ENCODE measurements at regions not wholly inside any gene's neighbourhood (a gene's known extent, or its start where the extent isn't known, plus 50 kb on each side); places are given as distances from the start of the nearest gene placed in this dataset.
"Not testable (repeated sequence)": the region's sequence is repeated elsewhere in the genome, so short reads cannot be mapped to it uniquely, and the experiment has no call there.

DNA sequence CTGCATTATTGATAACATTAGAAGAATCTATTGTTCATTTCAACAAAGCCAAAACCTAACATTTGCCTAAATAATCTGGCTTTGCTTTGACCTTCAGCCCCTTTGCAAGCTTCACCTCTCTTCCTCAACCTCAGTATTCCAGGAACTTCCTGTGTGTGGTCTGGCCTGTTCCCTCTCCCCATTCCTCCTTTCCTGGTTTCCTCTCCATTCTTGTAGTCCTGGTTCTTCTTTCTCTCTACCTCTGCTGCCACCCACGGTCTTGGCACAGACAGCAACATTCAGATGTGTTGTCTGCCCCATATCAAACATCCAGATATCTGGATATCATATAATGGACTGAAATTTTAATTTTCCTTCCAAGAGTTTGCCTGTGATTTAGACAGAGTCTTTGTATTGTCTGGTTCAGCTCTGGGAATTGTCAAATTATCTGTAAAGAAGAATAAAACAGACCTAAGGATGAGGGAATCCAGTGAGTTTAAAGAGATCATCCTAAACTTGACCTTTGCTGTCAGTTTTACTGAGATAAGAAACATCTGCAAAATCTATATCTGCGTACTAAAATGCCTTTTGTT lies 148.1 kb upstream of the KCTD3 start:
- H3K4me3 ChIP-seq, result no peak overlapping the region
- no peak for DNase-seq
- H3K27me3 ChIP-seq, result no peaks in the 10 kb centered on the region
- no peaks in the 10 kb centered on the region for H3K36me3 ChIP-seq
- H3K9me3 ChIP-seq (replicated peaks), result no peaks in the 10 kb centered on the region
- H3K27ac ChIP-seq, result no peak overlapping the region
- no peaks in the 10 kb centered on the region for H3K4me1 ChIP-seq

- H3K4me3 ChIP-seq, result no peak overlapping the region
- no peaks in the 10 kb centered on the region for H3K9me3 ChIP-seq (replicated peaks)
- H3K4me1 ChIP-seq, result no peaks in the 10 kb centered on the region
- H3K27ac ChIP-seq, result no peak overlapping the region
- DNase-seq, result no peak
- H3K27me3 ChIP-seq, result no peaks in the 10 kb centered on the region
- H3K36me3 ChIP-seq, result no peaks in the 10 kb centered on the region
These were observed 145.4 kb upstream of the KCTD3 start for GRCh38 chr1:215421744-215422143.

DNA sequence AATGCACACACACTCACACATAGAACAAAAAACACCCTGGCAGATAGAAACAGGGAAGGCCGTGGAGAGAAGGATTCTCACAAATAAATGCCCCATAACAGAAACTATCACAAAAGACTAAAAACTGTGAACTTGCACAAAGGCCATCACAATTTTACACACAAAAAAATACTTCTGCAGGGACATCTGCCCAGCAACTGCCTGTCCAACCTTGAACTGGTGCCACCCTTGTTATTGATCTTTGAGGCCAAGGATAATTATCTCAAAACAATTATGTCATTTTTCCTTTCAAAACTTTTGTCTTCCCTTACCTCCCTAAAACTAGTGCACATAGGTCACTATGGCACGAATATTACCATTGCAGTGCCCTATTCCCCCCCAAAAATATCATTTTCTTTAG lies 143.8 kb upstream of the KCTD3 start:
- Histone ChIP-seq H3K27me3 (no peaks in the 10 kb centered on the region), H3K9me3 (replicated peaks) (no peaks in the 10 kb centered on the region), H3K36me3 (no peaks in the 10 kb centered on the region), H3K4me3 (no peak overlapping the region), H3K4me1 (no peaks in the 10 kb centered on the region), H3K27ac (no peak overlapping the region)
- no peak for DNase-seq

- Histone ChIP-seq H3K27me3 (no peaks in the 10 kb centered on the region), H3K36me3 (no peaks in the 10 kb centered on the region), H3K4me1 (no peaks in the 10 kb centered on the region), H3K4me3 (no peak overlapping the region), H3K27ac (no peak overlapping the region), H3K9me3 (replicated peaks) (no peaks in the 10 kb centered on the region)
- no peak for DNase-seq
These were observed 142.0 kb upstream of the KCTD3 start for GRCh38 chr1:215425138-215425537.

DNA sequence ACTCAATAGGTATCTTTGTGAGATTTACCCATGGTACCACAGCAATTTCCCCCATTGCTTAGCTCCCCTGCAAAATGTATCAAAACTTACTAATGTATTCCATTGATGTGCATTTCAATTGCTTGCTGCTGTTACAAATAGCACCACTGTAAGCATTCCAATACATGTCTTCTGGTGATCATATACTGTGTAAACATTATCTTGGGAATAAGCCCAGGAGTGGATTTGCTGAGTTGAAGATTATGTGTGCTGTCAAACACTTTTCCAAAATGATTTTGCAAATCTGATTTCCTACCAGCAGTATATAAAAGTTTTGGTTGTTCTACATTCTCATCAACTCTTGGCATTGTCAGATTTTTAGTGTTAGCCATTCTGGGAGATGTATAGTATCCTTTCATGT lies 141.0 kb upstream of the KCTD3 start:
- DNase-seq, result no peak

GRCh38 chr1:215432483-215433227 lies 134.4 kb upstream of the KCTD3 start:
- DNase-seq; H3K9me3 ChIP-seq (replicated peaks); H3K27me3 ChIP-seq; H3K4me3 ChIP-seq; H3K27ac ChIP-seq; H3K36me3 ChIP-seq; H3K4me1 ChIP-seq: not testable (repeated sequence)

More for the DNA sequence above, 141.0 kb upstream of the KCTD3 start:
- no peaks in the 10 kb centered on the region for H3K36me3 ChIP-seq
- no peaks in the 10 kb centered on the region for H3K9me3 ChIP-seq (replicated peaks)
- no peak overlapping the region for H3K4me3 ChIP-seq
- no peaks in the 10 kb centered on the region for H3K4me1 ChIP-seq
- H3K27ac ChIP-seq, result no peak overlapping the region
- no peaks in the 10 kb centered on the region for H3K27me3 ChIP-seq

DNA sequence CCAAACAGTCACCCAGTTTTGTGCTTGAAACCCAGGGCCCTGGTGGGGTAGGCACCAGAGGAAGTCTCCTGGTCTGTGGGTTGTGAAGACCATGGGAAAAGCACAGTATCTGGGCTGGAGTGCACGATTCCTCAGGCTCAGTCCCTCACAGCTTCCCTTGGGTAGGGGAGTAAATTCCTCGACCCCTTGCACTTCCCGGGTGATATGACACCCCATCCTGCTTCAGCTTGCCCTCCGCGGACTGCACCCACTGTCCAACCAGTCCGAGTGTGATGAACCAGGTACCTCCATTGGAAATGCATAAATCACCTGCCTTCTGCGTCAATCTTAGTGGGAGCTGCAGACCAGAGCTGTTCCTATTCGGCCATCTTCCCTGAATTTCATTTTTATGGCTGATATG lies 133.9 kb upstream of the KCTD3 start:
- H3K27me3 ChIP-seq, result no peaks in the 10 kb centered on the region
- H3K36me3 ChIP-seq, result no peaks in the 10 kb centered on the region

GRCh38 chr1:215439549-215439948 lies 127.6 kb upstream of the KCTD3 start:
- Histone ChIP-seq H3K36me3 (no peaks in the 10 kb centered on the region), H3K4me3 (no peak overlapping the region), H3K27ac (no peak overlapping the region), H3K9me3 (replicated peaks) (no peaks in the 10 kb centered on the region), H3K4me1 (no peaks in the 10 kb centered on the region), H3K27me3 (no peaks in the 10 kb centered on the region)
- DNase-seq, result no peak

More for the DNA sequence above, 133.9 kb upstream of the KCTD3 start:
- no peak for DNase-seq
- no peak overlapping the region for H3K4me3 ChIP-seq
- no peaks in the 10 kb centered on the region for H3K4me1 ChIP-seq
- no peak overlapping the region for H3K27ac ChIP-seq
- no peaks in the 10 kb centered on the region for H3K9me3 ChIP-seq (replicated peaks)

GRCh38 chr1:215444715-215445414 lies 122.2 kb upstream of the KCTD3 start:
- Histone ChIP-seq H3K4me3 (no peak overlapping the region), H3K36me3 (no peaks in the 10 kb centered on the region), H3K27ac (no peak overlapping the region), H3K9me3 (replicated peaks) (no peaks in the 10 kb centered on the region), H3K4me1 (no peaks in the 10 kb centered on the region), H3K27me3 (no peaks in the 10 kb centered on the region)
- DNase-seq, result no peak

GRCh38 chr1:215448014-215448413 lies 119.1 kb upstream of the KCTD3 start:
- not testable (repeated sequence) for H3K4me1 ChIP-seq; H3K27ac ChIP-seq; H3K9me3 ChIP-seq (replicated peaks); H3K4me3 ChIP-seq; H3K27me3 ChIP-seq; DNase-seq; H3K36me3 ChIP-seq

DNA sequence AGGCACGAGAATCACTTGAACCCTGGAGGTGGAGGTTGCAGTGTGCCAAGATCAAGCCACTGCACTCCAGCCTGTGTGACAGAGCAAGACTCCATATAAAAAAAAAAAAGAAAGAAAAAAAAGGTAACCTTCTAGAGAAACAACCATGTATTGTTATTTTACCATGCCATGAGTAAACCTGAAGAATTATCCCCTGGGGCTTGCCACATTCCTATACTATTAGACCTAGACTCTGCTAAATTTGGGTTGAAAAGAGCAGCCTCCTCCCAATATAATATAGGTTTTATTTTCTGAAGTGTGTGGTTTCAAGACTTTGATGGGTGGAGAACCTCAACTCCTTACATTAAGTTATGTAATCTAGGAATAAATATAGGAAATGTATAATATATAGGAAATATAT lies 118.0 kb upstream of the KCTD3 start:
- DNase-seq; H3K36me3 ChIP-seq; H3K9me3 ChIP-seq (replicated peaks); H3K4me1 ChIP-seq; H3K27me3 ChIP-seq; H3K4me3 ChIP-seq; H3K27ac ChIP-seq: not testable (repeated sequence)

DNA sequence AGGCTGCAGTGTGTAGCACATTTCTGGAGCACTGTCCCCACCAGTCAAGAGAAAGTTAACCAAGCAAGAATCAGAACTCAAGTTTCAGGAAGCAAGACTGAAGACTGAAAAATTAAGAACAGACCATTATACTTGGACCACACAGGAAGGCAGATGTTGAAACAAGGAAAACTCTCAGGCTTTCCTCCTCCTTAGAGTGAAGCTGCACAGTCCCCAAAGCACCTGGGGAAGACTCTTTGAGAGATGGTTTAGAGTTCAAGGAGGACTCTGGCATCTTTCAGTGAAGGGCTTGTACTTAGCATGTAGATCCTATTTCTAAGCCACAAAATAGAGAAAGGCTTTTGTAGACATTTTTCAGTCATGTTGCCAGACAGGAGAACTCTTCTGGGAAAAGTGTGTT lies 113.7 kb upstream of the KCTD3 start:
- H3K4me1 ChIP-seq, result no peaks in the 10 kb centered on the region
- DNase-seq, result no peak
- H3K27me3 ChIP-seq, result peaks cover 10% of the 10 kb centered on the region; the same call in 1 of the 2 replicates
- 0 out of 2 replicates have a peak, but pooled peaks cover 2% of the 10 kb centered on the region for H3K9me3 ChIP-seq (replicated peaks)
- no peak overlapping the region for H3K4me3 ChIP-seq
- H3K27ac ChIP-seq, result no peak overlapping the region
- no peaks in the 10 kb centered on the region for H3K36me3 ChIP-seq

DNA sequence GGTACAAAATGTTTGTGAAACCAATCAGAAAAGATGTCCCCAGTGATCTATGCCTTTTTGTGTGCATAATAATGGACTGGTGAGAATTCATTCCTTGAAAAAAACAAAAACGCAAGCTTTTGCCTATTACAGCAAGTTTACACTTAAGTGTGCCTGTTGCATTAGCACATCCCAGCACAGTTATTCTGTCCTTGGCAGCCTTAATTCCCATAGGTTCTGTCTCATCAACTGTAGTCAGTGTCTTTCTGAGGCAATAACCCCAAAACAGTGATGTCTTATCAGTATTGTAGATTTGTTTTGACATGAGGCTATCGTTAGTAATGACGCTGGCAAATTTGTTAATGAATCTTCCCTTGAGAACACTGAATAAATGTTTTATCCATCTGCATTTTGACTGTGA lies 109.9 kb upstream of the KCTD3 start:
- 0 out of 2 replicates have a peak, but pooled peaks cover 2% of the 10 kb centered on the region for H3K9me3 ChIP-seq (replicated peaks)
- H3K36me3 ChIP-seq, result no peaks in the 10 kb centered on the region
- no peak overlapping the region for H3K4me3 ChIP-seq
- H3K27me3 ChIP-seq, result peaks cover 10% of the 10 kb centered on the region; the same call in 1 of the 2 replicates
- H3K4me1 ChIP-seq, result no peaks in the 10 kb centered on the region
- no peak for DNase-seq
- H3K27ac ChIP-seq, result no peak overlapping the region

- no peak for DNase-seq
- Histone ChIP-seq H3K27ac (no peak overlapping the region), H3K9me3 (replicated peaks) (0 out of 2 replicates have a peak, but pooled peaks cover 2% of the 10 kb centered on the region), H3K4me1 (no peaks in the 10 kb centered on the region), H3K27me3 (peaks cover 10% of the 10 kb centered on the region; the same call in 1 of the 2 replicates), H3K4me3 (no peak overlapping the region), H3K36me3 (no peaks in the 10 kb centered on the region)
These were observed 109.0 kb upstream of the KCTD3 start for GRCh38 chr1:215458104-215458503.

GRCh38 chr1:215458562-215458961 lies 108.5 kb upstream of the KCTD3 start:
- no peaks in the 10 kb centered on the region for H3K4me1 ChIP-seq
- peaks cover 7% of the 10 kb centered on the region; the same call in 1 of the 2 replicates for H3K27me3 ChIP-seq
- DNase-seq, result no peak
- no peak overlapping the region for H3K4me3 ChIP-seq
- 0 out of 2 replicates have a peak, but pooled peaks cover 2% of the 10 kb centered on the region for H3K9me3 ChIP-seq (replicated peaks)
- H3K36me3 ChIP-seq, result no peaks in the 10 kb centered on the region
- H3K27ac ChIP-seq, result no peak overlapping the region
